NCI-H226 (cell line): ENCODE measurements at regions not wholly inside any gene's neighbourhood (a gene's known extent, or its start where the extent isn't known, plus 50 kb on each side); places are given as distances from the start of the nearest gene placed in this dataset.
"Not testable (repeated sequence)": the region's sequence is repeated elsewhere in the genome, so short reads cannot be mapped to it uniquely, and the experiment has no call there.

ENCODE experiments used
- DNase-seq: peaks from one replicate; pipeline ENCODE4 v3.0.0-alpha.2; 2015

GRCh38 chr10:25811052-25811685 lies 122.9 kb upstream of the MYO3A start:
- DNase-seq, result no peak

- no peak for DNase-seq
These were observed 120.5 kb upstream of the MYO3A start for GRCh38 chr10:25813511-25813910.

- no peak for DNase-seq
These were observed 118.8 kb upstream of the MYO3A start for GRCh38 chr10:25815236-25815635.

- DNase-seq, result no peak
These were observed 117.8 kb upstream of the MYO3A start for GRCh38 chr10:25815999-25816768.

GRCh38 chr10:25817200-25817599 lies 116.8 kb upstream of the MYO3A start:
- no peak for DNase-seq

- DNase-seq, result no peak
These were observed 115.3 kb upstream of the MYO3A start for GRCh38 chr10:25818751-25819150.

GRCh38 chr10:25820472-25820871 lies 113.6 kb upstream of the MYO3A start:
- no peak for DNase-seq

GRCh38 chr10:25820874-25821273 lies 113.2 kb upstream of the MYO3A start:
- no peak for DNase-seq

- no peak for DNase-seq
These were observed 110.0 kb upstream of the MYO3A start for GRCh38 chr10:25824050-25824449.

- no peak for DNase-seq
These were observed 105.6 kb upstream of the MYO3A start for GRCh38 chr10:25828475-25828874.

GRCh38 chr10:25831080-25831479 lies 102.9 kb upstream of the MYO3A start:
- DNase-seq, result no peak

GRCh38 chr10:25839683-25840082 lies 94.3 kb upstream of the MYO3A start:
- no peak for DNase-seq

GRCh38 chr10:25840875-25841274 lies 93.2 kb upstream of the MYO3A start:
- DNase-seq, result not testable (repeated sequence)

GRCh38 chr10:25842146-25842545 lies 91.9 kb upstream of the MYO3A start:
- no peak for DNase-seq

- DNase-seq, result peak; percentile 89
These were observed 90.4 kb upstream of the MYO3A start for GRCh38 chr10:25843551-25844170.

- peak; percentile 39 for DNase-seq
These were observed 89.3 kb upstream of the MYO3A start for GRCh38 chr10:25844716-25845115.

- DNase-seq, result no peak
These were observed 84.8 kb upstream of the MYO3A start for GRCh38 chr10:25849268-25849667.

- no peak for DNase-seq
These were observed 84.0 kb upstream of the MYO3A start for GRCh38 chr10:25849988-25850387.

- DNase-seq, result no peak
These were observed 82.5 kb upstream of the MYO3A start for GRCh38 chr10:25851548-25851947.

- DNase-seq, result no peak
These were observed 81.6 kb upstream of the MYO3A start for GRCh38 chr10:25852364-25852941.

- DNase-seq, result peak; percentile 48
These were observed 76.0 kb upstream of the MYO3A start for GRCh38 chr10:25858076-25858475.

- no peak for DNase-seq
These were observed 68.8 kb upstream of the MYO3A start for GRCh38 chr10:25865267-25865666.

GRCh38 chr10:25867321-25867720 lies 66.7 kb upstream of the MYO3A start:
- peak; percentile 67 for DNase-seq

- DNase-seq, result no peak
These were observed 64.9 kb upstream of the MYO3A start for GRCh38 chr10:25869067-25869591.
